Hindlimb muscle (tissue), 1 donor: ENCODE measurements at regions not wholly inside any gene's neighbourhood (a gene's known extent, or its start where the extent isn't known, plus 50 kb on each side); places are given as distances from the start of the nearest gene placed in this dataset.
"Not testable (repeated sequence)": the region's sequence is repeated elsewhere in the genome, so short reads cannot be mapped to it uniquely, and the experiment has no call there.

Experiments
- DNase-seq: peaks from one replicate; pipeline ENCODE4 v3.0.0-alpha.2; 2013

DNA sequence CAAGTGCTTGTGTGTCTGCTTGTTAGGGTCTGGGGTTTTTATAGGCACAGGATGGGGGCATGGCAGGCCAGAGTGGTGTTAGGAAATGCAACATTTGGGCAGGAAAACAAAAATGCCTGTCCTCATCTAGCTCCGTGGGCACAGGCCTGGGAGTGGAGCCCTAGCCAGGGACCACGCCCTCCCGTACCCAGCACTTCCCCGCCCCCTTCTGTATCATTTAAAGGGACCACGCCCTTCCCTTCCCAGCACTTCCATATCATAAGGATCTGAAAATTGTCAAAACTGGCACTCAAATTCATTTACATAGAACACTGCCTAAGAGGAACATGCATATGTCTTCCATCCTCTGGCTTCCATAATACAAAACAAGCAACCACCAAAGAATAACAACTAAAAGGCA is 185.8 kb downstream of the B3GLCT start:
- no peak for DNase-seq

DNA sequence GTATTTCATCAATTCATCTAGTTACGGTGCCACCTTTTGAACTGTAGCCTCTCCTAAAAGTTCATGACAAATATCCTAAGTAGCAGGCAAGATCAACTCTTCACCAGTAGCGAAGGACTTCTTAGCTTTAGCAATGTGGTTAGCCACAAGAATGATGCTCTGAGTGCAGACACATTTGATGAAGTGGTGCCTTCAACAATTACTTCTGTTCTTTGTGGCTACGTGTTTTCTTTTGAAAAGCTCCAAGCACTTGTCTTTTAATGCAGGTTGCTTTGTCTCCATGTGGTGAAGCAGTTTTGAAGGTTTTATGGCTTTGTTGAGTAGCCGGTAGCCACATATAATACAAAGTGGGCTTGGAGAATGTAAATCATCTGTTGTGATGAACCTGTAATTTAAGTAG is 194.7 kb downstream of the B3GLCT start:
- DNase-seq = no peak

DNA sequence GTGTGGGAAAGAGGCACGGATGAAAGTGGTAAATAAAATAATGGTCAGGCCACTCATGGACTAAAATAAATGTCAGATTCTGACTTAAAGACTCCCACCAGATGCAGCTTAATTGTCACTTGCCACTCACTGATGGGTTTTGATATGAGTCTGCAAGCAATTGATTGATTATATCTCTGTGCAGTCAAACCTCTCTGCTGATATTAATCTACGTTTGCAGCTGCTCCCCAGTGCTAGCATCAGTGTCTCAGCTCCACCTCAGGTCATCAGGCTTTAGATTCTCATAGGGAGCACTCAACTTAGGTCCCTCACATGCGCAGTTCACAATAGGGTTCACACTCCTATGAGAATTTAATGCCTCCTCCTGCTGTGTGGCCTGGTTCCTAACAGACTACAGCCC is 195.3 kb downstream of the B3GLCT start:
- no peak for DNase-seq

DNA sequence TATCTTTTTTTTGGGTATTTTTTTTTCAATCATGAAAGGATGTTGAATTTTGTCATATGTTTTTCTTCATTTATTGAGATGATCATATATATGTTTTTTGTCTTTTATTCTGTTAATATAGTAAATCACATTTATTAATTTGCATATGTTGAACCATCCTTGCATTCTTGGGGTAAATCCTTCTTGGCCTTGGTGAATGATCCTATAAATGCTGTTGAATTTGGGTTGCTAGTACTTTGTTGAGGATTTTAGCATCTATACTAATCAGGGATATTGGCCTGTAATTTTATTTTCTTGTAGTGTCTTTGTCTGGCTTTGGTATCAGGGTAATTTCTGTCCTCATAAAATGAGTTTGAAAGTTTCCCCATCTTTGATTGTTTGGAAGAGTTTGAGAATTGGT is 199.9 kb downstream of the B3GLCT start:
- DNase-seq = no peak

DNA sequence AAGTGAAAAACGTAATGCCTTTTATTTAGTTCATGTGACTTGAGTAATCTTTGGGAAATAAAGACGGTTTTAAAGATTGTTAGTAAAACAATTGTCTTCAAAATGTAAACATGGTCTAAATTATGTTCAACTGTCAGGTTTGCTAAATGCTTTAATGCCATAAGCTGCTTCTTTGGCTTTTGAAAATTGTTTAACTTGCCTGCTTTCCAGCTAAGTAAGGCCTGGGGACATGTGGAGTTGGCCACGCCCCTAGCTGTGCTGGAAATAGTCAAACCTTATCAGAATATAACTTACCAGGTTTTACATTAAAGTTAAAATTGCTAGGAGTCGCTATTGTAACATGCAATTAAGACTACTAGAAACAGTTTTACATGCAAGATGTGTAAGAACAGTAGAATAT is 203.9 kb downstream of the B3GLCT start:
- DNase-seq = not testable (repeated sequence)

DNA sequence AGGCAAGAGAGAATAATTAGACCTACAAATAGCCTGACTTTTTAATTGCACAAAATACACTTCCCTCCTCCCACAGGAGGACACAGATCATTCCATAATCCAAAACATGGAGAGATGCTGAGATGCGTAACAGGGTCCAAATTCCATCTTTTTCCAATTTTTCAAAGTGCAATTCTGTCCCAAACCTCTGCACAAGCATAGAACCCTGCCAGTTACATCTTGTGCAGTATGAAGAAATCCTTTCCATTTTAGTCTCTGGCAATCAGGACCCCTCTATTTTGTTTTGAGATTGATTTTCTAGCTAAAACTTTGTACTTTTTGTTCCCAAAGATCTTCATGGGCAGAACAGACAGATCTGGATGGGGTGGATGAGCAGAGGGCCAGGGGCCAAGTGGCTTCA is 209.2 kb downstream of the B3GLCT start:
- DNase-seq = no peak

DNA sequence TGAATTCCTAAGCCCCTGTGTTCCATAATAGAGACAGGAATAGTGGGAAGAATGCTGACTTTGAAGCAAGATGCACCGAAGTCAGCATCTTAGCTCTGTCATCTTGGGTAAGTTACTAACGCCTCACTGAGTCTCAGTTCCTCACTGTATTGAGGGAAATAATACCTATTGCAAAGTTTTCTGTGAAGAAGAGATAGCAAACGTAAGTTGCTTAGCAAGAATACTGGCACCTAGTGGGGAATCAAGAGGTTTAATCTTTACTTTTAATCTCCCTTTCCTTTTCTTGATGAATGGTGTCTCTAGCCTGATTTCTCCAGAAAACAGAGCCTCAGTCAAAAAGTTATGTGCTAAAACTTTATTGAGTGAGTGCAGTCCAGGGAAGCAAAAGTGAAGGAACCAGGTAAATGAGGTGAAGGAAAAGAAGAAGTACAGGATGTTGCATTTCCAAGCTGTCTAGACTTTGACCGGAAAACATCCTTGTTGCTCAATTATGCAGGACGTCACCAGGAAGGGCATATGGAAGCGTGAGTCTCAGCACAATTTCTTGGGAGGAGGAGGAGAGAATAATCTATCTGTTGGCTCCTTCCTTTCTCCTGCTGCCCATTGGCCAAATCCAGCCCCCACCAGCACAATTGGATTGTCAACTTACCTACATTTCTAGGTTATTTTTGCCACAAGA is 210.0 kb downstream of the B3GLCT start:
- DNase-seq = no peak

DNA sequence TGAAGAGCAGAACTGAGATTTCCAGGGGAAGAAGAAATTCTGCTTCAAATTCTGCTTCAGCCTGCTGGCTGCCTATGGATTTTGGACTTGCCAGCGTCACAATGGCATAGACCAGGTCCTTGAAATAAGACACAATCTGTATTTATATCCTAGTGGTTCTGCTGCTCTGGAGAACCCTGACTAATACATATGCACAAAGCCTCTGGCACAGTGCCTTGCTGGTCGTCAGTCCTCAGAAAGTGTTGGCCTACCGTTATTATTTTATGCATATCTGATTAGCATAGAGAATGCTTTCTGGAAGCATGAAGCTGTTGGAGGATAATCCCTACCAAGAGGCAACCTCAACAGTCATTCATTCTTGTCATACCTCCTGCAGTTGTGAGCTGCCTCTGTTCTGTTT is 213.7 kb downstream of the B3GLCT start:
- no peak for DNase-seq

DNA sequence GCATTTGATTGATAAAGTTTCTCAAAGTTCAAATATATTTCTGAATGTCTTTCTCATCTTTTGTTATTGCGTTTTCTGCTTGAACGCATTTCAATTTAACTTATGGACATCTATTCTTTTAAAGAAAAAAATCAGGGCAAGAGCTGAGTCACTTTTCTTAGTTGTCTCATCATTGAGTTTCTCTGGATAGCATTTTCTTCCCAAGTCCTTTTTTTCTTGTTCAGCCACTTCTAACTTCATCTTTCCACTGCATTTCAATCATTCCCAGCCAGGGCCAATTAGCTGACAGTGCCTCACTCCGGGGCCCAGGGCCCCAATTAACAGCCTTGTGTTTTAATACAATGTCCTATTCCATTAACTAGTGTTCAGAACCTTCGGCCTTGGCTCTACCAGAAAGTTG is 216.3 kb downstream of the B3GLCT start:
- DNase-seq = no peak

DNA sequence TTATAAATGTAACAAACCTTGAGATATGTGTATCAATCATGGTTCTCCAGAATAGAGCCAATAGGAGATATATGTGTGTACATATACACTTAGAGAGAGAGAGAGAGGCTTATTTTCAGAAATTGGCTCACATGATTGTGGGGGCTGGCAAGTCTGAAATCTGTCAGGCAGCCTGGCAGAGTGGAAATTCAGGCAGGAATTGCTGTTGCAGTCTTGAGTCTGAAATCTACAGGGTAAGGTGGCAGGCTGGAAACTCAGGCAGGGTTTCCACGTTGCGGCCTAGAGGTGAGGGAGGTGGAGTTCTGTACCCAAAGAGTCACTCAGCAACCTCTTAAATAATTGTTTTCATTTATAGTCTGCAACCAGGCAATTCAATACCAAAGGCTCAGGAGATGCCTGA is 218.4 kb downstream of the B3GLCT start:
- no peak for DNase-seq

DNA sequence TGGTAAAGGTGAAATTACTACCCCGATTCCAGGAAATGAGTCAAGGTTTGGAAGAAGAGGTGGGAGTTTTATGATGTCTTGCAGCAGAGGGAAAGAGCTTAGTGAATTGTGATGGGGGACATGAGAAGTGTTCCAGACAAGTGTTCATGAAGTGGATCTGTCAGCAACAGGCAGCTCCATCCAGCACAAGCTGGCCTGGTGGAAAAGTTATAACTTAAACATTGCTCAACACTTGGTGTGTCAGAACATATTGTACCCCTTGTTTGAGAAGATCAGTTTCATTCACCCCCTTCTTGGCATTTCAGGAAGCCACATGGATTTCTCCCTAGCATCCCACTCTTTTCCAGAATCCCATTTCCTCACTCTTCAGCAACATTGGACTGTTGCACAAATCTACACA is 222.0 kb downstream of the B3GLCT start:
- no peak for DNase-seq

DNA sequence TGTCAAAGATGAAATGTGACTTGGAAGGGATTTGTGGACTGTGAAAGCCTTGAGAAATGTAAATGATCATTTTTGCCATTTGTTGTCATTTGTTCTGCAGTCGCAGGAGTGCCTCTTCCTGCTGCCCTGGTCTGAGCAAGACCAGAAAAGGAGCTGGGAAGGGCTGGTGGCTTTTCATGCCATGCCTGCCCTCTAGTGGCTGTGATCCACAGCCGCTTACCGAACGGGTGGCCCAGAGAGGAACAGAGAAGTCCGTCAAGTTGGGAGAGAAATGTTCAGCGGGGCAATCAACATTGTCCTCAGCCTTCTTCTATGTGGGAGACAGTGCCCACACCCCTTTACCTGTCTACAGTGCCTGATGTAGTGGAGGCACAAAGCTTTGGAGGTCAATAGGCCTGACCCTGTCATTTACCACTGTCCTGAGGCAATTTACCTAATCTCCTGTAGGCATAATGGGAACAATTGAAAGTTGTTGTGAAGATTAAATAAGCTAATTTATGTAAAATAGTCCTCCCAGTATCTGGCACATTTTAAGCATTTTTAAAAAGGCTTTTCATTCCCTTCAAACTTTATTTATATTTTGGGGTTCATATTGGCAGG is 224.5 kb downstream of the B3GLCT start:
- peak; percentile 70 for DNase-seq

DNA sequence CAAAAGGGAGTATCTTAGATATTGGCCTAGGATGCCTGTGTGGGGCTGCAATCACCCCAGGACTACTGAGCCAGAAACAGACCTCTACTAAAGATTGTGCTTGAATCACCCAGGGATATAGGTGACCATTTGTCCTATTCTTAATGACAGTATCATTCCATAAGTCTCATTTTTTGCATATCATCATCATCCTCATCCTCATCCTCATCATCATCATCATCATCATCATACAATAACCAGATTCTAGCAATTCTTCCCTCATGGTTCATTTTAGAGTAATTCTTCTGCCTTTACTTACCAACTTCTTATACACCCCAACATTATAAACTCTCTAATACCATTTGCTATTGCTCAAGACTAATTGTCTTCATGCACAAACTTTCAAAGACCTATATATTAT is 226.6 kb downstream of the B3GLCT start:
- DNase-seq = no peak

DNA sequence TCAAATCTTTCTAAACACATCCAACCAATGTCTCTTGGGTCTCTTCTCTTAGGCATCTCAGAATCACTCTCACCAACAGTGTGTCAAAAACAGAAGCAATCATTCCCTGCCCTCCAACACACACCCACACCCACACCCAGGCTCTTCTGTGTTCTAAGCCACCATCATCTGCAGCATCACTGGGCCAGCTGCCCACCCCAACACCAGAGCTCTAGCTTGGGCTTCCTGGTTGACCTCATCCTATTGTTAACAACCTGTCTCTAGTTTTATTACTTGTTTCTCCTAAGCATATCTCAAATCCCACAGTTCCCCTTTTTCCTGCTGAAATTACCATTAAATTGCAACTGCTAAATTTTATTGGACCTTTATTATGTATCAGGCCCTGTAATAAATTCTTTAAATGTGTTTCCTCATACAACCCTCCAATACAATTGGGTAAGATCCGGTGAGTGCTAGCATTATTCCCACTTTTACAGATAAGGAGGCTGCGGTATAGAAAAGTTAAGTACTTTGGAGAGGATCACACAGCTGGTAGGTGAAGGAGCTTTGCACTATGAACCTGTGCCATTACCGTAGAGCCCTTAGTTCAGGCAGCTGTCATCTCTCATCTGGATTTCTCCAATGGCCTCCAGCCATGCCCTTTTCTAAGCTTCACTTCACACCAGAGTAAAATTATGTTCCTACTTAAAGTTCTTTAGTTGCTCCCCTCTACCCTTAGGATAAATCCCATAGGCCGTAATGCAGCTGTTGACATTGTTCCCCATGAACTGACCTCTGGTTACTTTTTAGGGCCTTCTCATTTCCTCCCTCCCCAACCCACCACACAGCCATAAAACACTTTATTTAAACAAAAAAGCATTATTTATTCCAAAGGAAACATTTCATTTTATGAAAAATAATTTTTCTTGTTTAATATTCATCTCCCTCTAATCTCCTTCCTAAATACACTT is 227.7 kb downstream of the B3GLCT start:
- DNase-seq = no peak

DNA sequence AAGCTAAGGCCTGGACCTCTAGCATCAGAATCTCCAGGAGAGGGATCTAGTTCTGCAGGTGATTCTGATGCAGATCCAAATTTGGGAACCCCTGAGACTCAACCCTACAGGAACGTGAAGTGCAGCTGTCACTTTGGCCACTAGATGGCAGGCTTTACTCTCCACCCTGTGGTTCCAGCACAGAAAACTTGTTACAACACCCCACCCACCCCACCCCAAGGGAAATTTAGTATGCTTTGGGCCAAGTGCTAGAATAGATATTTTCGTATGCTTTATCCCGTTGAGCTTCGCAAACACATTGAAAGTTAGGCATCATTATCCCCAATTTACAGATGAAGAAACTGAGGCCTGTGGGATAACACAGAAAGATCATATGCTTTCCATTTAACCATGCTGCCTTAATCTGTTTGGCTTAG is 232.0 kb downstream of the B3GLCT start:
- peak; percentile 36 for DNase-seq

DNA sequence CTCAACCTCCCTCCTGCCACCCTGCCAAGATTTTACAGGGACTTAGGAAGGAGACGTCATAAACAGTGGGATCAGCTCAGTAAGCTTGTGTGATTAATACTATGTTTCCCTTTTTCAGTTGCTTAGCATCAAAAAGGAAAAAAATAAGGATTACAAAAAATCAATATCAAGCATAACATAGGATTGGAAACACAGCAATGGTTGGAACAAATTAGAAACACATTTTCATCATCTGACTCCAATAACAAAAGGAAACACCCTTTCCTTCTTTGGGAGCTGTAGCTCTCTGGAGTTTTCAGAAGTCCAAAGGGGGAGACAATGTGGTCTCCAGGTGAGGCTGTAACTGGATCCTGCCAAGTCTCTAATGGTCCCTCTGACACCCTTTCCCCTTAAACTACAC is 233.4 kb downstream of the B3GLCT start:
- peak; percentile 26 for DNase-seq

DNA sequence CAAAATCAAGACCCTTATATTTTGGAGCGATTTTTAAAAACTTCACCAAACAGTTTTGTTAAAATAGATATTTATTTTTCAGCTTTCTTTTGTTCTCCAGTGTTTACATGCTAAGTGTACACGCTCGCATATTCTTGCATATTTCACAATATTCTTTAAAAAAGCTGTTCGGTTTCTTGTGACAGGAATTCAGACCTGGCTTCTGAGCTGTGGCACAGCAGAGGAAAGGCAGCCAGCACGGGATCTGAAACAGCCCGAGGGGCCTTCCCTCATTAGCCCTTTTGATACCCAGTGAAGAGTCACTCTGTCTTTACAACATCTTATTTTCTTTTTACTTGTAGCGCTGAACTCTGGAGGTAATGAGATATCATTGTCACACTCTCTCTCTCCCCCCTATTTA is 234.0 kb downstream of the B3GLCT start:
- no peak for DNase-seq

DNA sequence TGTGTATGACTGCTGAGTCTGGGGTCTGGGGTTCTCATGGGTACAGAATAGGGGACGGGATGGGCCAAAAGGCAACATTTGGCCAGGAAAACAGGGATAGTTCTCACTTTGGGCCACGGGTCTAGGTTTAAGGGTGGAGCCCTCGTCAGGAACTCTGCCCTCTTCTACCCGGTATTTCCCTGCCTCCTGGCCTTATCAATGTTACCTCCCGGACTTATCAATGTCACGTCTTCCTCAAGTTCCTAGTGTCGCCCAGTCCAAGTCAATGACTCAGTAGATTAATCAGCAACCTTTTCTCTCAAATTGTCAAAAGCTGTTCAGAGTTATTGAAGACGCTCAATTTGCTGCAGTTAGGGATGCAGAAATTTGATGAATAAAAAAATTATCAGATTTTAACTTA is 234.8 kb downstream of the B3GLCT start:
- no peak for DNase-seq

DNA sequence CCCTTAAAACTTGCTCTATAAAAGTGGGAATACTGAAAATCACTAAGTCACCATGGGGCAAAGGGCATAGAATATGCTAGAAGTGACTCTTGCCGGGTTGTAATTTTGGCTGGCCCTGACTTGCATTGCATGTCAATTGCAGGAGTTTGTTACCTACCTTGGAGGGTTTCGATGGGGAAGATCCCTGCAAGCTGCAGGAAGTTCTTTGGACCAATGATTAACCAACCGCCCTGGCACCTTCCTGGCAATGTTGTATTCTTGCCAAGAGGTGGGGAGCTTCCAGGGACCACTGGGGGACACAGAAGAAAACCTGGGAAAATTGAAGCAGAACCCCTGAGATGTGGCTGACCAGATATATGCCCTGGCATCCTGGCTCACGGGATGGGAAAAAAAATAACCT is 235.8 kb downstream of the B3GLCT start:
- no peak for DNase-seq

DNA sequence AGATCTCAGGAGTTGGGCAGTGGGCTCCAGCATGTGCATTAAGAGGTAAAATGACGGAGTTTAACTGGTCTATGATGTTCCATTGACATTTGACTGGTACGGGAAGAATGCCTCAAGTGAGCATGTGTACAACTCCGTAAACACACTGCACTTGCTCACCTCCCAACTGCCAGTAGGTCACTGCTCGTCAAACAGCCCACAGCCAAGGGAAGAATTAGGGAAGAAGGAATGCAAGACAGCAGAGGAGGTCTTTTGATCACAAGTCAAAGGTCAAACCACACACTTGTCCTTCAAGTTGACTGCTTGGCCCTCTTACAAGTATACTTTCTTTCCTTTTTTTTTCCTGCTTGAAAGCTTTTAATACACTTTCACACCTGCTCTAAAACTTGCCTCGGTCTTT is 236.7 kb downstream of the B3GLCT start:
- DNase-seq = no peak

DNA sequence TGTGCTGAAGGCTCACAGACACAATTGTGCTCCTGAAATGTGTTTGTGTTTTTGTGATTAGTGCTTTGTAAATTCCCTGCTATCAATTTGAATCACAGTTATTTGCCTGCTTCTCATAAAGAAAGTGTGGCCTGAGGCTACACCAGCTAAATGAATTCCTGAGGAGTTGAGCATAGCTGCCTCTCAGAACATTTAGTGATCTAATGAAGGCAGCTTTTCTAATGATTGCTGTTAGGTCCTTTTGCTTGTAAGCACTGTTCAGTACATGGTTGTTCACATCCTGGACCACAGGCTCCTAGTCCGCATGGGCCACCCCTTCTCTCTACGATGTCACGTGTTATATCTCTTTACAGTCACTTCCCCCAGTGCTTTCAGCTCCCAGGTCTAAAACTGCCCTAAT is 238.2 kb downstream of the B3GLCT start:
- no peak for DNase-seq

DNA sequence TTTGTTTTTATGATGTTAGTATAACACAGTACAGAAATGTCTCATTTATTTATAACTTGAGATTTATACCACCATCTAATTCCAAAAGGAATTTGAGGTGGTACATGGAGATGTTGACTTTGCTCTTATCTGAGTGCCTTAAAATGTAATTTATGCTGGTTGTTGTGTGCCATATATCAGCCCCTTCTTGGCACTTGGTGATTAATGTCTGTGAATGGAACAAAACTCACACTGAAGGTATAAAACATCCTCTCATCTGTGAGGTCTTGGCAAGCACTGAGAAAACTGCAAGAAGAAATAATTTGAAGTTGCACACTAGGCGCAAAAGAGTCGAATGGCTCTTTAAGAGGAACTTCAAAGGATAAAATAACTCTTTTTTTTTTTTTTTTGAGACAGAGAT is 240.4 kb downstream of the B3GLCT start:
- no peak for DNase-seq

DNA sequence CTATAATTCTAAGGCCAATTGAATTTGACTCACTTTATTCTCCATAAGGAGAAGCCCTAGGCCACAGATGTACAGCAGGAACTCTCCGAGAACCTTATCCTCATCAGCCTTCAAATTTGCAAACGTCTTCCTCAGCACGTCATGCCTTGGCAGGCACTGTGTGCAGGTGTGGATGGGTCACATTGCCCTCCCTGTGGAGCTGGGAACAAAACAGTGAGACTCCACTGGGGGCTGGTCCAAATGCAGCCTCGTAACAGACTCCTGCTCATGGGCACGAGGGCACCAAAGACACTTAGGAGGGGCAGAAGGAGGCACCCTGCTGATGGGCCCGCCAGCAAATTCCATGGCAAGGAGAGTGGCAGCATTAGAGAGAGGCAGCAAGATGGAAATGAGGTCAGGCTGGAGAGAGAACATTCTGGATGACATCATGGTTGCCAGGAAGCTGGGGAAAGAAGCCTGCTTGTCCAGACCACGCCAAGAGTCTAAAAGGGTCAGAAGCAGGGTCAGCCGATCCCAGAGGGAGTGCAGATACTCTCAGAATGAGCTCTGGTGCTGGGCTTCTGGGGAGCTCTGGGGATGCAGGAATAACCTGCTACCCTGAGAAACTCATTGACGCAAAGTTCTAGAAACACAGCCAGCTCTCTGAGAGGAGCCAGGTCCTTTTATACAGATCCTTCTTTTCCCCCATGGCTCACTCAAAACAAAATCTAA is 242.2 kb downstream of the B3GLCT start:
- DNase-seq = peak; percentile 45
